K562 (cell line): ENCODE measurements at regions not wholly inside any gene's neighbourhood (a gene's known extent, or its start where the extent isn't known, plus 50 kb on each side); places are given as distances from the start of the nearest gene placed in this dataset.

Experiments used
- ATAC-seq: fragments of 200-7000 bp; cut with Tn5 transposase; 3 replicates; pipeline ENCODE4 v1.9.1; 2020; ENCODE audit warnings: moderate library complexity
- BruUV-seq: library from RNA; stranded (reverse); fragments of 400-500 nt; replicated peaks from 2 replicates; lab custom pipeline; 2021; lab: Mats Ljungman, UMichigan
- CTCF ChIA-PET: fragments of 300-600 bp; formaldehyde crosslinking; extraction: SDS; loops from one replicate; lab custom pipeline; 2021; ENCODE audit warnings: low intra/inter-chr PET ratio; lab: Yijun Ruan, JAX
- POLR2A ChIA-PET: fragments of 300-600, 350-650 bp; sonication (Branson Sonifier 250); formaldehyde crosslinking; extraction: SDS; loops from one replicate; lab custom pipeline; 2021; ENCODE audit warnings: antibody characterized with exemption, inconsistent platforms; lab: Yijun Ruan, JAX
- DNase-seq, 4 experiments: peaks; one replicate each; pipeline versions ENCODE4 v3.0.0 to v3.0.0-alpha.2; 2011 to 2018; ENCODE audit warnings: low spot score in 3 of 4, mixed read lengths in 3 of 4; ENCODE audit errors: extremely low read depth in 1 of 4
- FAIRE-seq: peaks from 2 replicates; lab custom pipeline; 2011; peaks lifted over from hg19 to GRCh38; lab: Jason Lieb, UNC
- H2AFZ ChIP-seq: 2 replicates; pipeline ENCODE4 v1.6.0; 2011; ENCODE audit warnings: low read depth, low read length, control low read depth, inconsistent platforms
- H3K27ac ChIP-seq: fragments of 200-600 bp; 3 replicates; pipeline ENCODE4 v1.8.0; 2011; ENCODE audit warnings: low read depth, mild to moderate bottlenecking, control low read depth, inconsistent platforms, low read length, moderate library complexity, mixed read lengths; ENCODE audit errors: extremely low read depth
- H3K27me3 ChIP-seq, 2 experiments: fragments of 300-600 bp in 1 of 2; 2 replicates in 1 of 2; 3 replicates in 1 of 2; pipeline versions ENCODE4 v1.6.0 to v1.8.0; 2011; ENCODE audit warnings: inconsistent platforms in 2 of 2, low read length in 2 of 2, mild to moderate bottlenecking in 1 of 2, mixed read lengths in 1 of 2, moderate library complexity in 1 of 2; ENCODE audit not compliant: control insufficient read depth in 2 of 2, insufficient read depth in 2 of 2
- H3K36me3 ChIP-seq: fragments of 300-600 bp; 3 replicates; pipeline ENCODE4 v1.8.0; 2011; ENCODE audit warnings: mild to moderate bottlenecking, low read length, inconsistent platforms; ENCODE audit not compliant: control insufficient read depth, insufficient read depth
- H3K4me1 ChIP-seq, 2 experiments: fragments of 200-600 bp in 1 of 2; replicated peaks in 1 of 2; 2 replicates in 1 of 2; 3 replicates in 1 of 2; pipeline versions ENCODE4 v1.5.1 to v1.8.0; 2011; ENCODE audit warnings: inconsistent platforms in 2 of 2, low read length in 2 of 2, mild to moderate bottlenecking in 1 of 2, mixed read lengths in 1 of 2, moderate library complexity in 1 of 2; ENCODE audit not compliant: control insufficient read depth in 2 of 2, insufficient read depth in 2 of 2
- H3K4me2 ChIP-seq: 2 replicates; pipeline ENCODE4 v1.6.1; 2011; ENCODE audit warnings: low read length, control low read depth, inconsistent platforms, mixed read lengths; ENCODE audit not compliant: insufficient read depth
- H3K4me3 ChIP-seq: fragments of 200-600 bp; sonication (generic), shearing (Covaris generic); 2 replicates; pipeline ENCODE4 v1.5.1; 2016; ENCODE audit warnings: control low read depth, inconsistent platforms
- H3K79me2 ChIP-seq: fragments of 200-600 bp; 3 replicates; pipeline ENCODE4 v1.8.0; 2011; ENCODE audit warnings: low read length, inconsistent platforms; ENCODE audit not compliant: control insufficient read depth, insufficient read depth
- H3K9ac ChIP-seq, 2 experiments: 2 replicates each; pipeline versions ENCODE4 v1.6.0 to v1.6.1; 2011; ENCODE audit warnings: low read depth in 2 of 2, low read length in 2 of 2, control low read depth in 1 of 2, inconsistent platforms in 1 of 2, mild to moderate bottlenecking in 1 of 2, mixed read lengths in 1 of 2; ENCODE audit not compliant: insufficient read depth in 1 of 2
- H3K9me1 ChIP-seq: one replicate; pipeline ENCODE4 v1.6.0; 2011; ENCODE audit warnings: inconsistent platforms, mild to moderate bottlenecking, low read length, moderate library complexity; ENCODE audit not compliant: control insufficient read depth, insufficient read depth
- H3K9me3 ChIP-seq: replicated peaks from 2 replicates; pipeline ENCODE4 v1.5.1; 2011; ENCODE audit warnings: low read depth, low read length, inconsistent platforms; ENCODE audit not compliant: control insufficient read depth, insufficient read depth
- H4K20me1 ChIP-seq: replicated peaks from 2 replicates; pipeline ENCODE4 v1.6.1; 2011; ENCODE audit warnings: low read length, inconsistent platforms, mixed read lengths; ENCODE audit not compliant: control insufficient read depth, insufficient read depth
- BDP1 ChIP-seq: IDR thresholded peaks from 3 replicates; pipeline ENCODE4 v1.6.1; 2011; ENCODE audit not compliant: insufficient read length, insufficient read depth
- BRD4 ChIP-seq: fragments of 200-600 bp; sonication (generic); IDR thresholded peaks from 2 replicates; pipeline ENCODE4 v1.6.1; 2017; ENCODE audit warnings: inconsistent platforms
- CBX3 ChIP-seq, 2 experiments: IDR thresholded peaks; 1 replicate in 1 of 2; 2 replicates in 1 of 2; pipeline ENCODE4 v1.6.1; 2012; ENCODE audit warnings: inconsistent platforms in 2 of 2, low read length in 2 of 2, borderline replicate concordance in 1 of 2, control low read depth in 1 of 2
- HSF4 ChIP-seq: fragments of 250-450 bp; sonication (Bioruptor Pico); IDR thresholded peaks from 2 replicates; pipeline ENCODE4 v2.1.2; 2022; ENCODE audit warnings: mild to moderate bottlenecking, moderate library complexity, borderline replicate concordance
- KLF16 ChIP-seq: IDR thresholded peaks from 2 replicates; pipeline ENCODE4 v1.6.1; 2016; ENCODE audit warnings: antibody characterized with exemption
- NFE2L1 ChIP-seq: fragments of 450-650 bp; IDR thresholded peaks from 2 replicates; pipeline ENCODE4 v1.6.1; 2016; ENCODE audit warnings: missing genetic modification characterization, low read depth, mild to moderate bottlenecking, missing compliant biosample characterization, moderate library complexity, borderline replicate concordance
- PHF21A ChIP-seq: fragments of 450-650 bp; IDR thresholded peaks from 2 replicates; pipeline ENCODE4 v1.6.1; 2017; ENCODE audit warnings: low read depth, borderline replicate concordance
- POLR2B ChIP-seq: fragments of 450-650 bp; IDR thresholded peaks from 2 replicates; pipeline ENCODE4 v1.6.1; 2018; ENCODE audit warnings: low read depth; ENCODE audit not compliant: partially characterized antibody
- RBM39 ChIP-seq: fragments of 200-400 bp; formaldehyde crosslinking; optimal IDR thresholded peaks from 2 replicates; pipeline ENCODE3; 2018; ENCODE audit warnings: low read depth, low read length
- TSC22D4 ChIP-seq: fragments of 450-650 bp; IDR thresholded peaks from 2 replicates; pipeline ENCODE4 v1.6.1; 2016; ENCODE audit warnings: missing genetic modification characterization, missing biosample characterization, control low read depth
- ZBTB7A ChIP-seq: IDR thresholded peaks from 2 replicates; pipeline ENCODE4 v1.6.1; 2011; ENCODE audit warnings: low read depth, mild to moderate bottlenecking, low read length, moderate library complexity, borderline replicate concordance; ENCODE audit not compliant: control insufficient read depth
- ZNF3 ChIP-seq: fragments of 250-450 bp; sonication (Bioruptor Pico); IDR thresholded peaks from 2 replicates; pipeline ENCODE4 v1.5.0; 2021; ENCODE audit warnings: mild to moderate bottlenecking, moderate library complexity
- ZNF586 ChIP-seq: fragments of 450-650 bp; formaldehyde crosslinking; conservative IDR thresholded peaks from 2 replicates; pipeline ENCODE4 v1.4.0; 2020; ENCODE audit warnings: mild to moderate bottlenecking, moderate library complexity
- ZNF695 ChIP-seq: fragments of 450-650 bp; formaldehyde crosslinking; IDR thresholded peaks from 2 replicates; pipeline ENCODE4 v1.4.0; 2020; ENCODE audit warnings: mild to moderate bottlenecking, moderate library complexity
- WGBS: fragments of 100-300 bp; shearing (Covaris generic); methylation state at CpG from one replicate; pipeline ENCODE4 v1.1.6; 2016; ENCODE audit warnings: low coverage, mixed read lengths; ENCODE audit not compliant: insufficient coverage; ENCODE audit errors: missing lambda C conversion rate; 5-methylcytosine and 5-hydroxymethylcytosine counted together
- in situ Hi-C: fragments of 300-500 bp; cut with MboI; formaldehyde crosslinking; loops from 4 replicates; pipeline ENCODE4 v1.15.0; 2018; ENCODE audit warnings: inconsistent platforms, mixed read lengths
- intact Hi-C: fragments of 100-400 bp; cut with micrococcal nuclease; formaldehyde crosslinking; loops from 2 replicates; pipeline ENCODE4 v1.14.2; 2022
- TF ChIP-seq, protein P1 (sequence below): fragments of 450-650 bp; formaldehyde crosslinking; IDR thresholded peaks from 2 replicates; pipeline ENCODE4 v1.4.0; 2020; ENCODE audit warnings: mild to moderate bottlenecking

DNA sequence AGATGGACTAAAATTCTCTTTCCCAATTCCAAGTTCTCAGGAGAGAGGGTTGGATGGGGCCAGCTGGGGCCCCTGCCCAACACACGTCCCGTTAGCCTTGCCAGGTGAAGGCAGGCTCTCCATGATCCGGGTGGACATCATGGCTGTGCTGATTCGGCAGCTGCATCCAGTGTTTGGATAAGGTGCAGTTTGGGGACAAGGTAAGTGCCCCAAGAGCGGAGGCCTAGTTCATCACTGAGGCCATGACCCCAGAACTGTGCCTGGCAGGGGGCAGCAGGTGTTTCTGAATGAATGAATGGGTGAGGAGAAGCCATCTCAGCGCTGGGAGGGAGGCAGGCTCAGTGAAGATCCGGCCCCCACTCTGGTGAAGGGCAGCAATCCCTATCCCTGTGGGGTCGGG is 520.4 kb downstream of the TBC1D22A start (continued):
- no peak for TF ChIP-seq NFE2L1 (tag)
- TF ChIP-seq ZBTB7A, result no peak

DNA sequence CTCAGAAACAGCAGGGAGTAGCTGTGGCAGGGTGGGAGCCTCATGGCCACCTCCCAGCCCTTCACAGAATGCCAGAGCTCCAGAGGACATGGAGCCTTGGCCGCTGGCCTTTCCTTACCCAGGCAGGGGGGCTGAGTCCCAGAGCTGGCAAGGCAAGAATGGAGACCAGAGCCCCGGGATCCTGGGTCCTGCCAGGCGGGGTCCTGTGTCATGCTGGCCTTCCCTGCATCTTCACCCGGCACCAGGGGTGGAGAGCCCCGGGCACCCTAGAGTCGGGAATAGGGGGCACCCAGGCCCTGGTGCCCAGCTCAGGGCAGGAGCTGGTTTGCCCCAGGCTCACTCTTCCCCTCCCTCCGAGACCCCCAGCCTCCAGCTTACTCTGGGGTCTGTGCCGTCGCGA is 519.9 kb downstream of the TBC1D22A start:
- Histone ChIP-seq H3K9me3 (no peaks in the 10 kb centered on the region), H2AFZ (no peak overlapping the region), H3K4me3 (no peak overlapping the region), H3K27ac (no peak overlapping the region), H3K79me2 (no peaks in the 10 kb centered on the region), H4K20me1 (no peaks in the 10 kb centered on the region; the same call in 1 of the 2 replicates), H3K4me2 (no peak overlapping the region), H3K9me1 (no peaks in the 10 kb centered on the region), H3K27me3 (peaks cover 4 to 60% of the 10 kb centered on the region in 2 experiments; a peak in 4 of 5 replicates), H3K9ac (no peak overlapping the region), H3K4me1 (no peaks in the 10 kb centered on the region), H3K36me3 (no peaks in the 10 kb centered on the region)
- no peak for ATAC-seq
- FAIRE-seq, result no peak
- ChIA-PET POLR2A (interaction anchor here (1.2 kb wide), 1 partner anchor 12 kb away, joined by 3 read pairs; no protein-coding TSS in a partner anchor), CTCF (no interaction called here)
- 2% methylated on average over 6 of the region's 10 CpGs for WGBS
- BruUV-seq, result no TSS peak
- TF ChIP-seq CBX3 (IDR thresholded peaks at IDR 0.05; ENCODE audit: borderline replicate concordance in 1 of 2, low read length in 2 of 2) (no peak), TSC22D4 (tag) (no peak), BDP1 (no peak), BRD4 (no peak), ZNF586 (no peak), ZNF3 (CRISPR knock-in tag) (no peak), ZNF695 (CRISPR knock-in tag) (no peak), HSF4 (no peak), POLR2B (no peak), KLF16 (no peak), PHF21A (no peak), RBM39 (no peak)
- TF ChIP-seq, protein P1, sequence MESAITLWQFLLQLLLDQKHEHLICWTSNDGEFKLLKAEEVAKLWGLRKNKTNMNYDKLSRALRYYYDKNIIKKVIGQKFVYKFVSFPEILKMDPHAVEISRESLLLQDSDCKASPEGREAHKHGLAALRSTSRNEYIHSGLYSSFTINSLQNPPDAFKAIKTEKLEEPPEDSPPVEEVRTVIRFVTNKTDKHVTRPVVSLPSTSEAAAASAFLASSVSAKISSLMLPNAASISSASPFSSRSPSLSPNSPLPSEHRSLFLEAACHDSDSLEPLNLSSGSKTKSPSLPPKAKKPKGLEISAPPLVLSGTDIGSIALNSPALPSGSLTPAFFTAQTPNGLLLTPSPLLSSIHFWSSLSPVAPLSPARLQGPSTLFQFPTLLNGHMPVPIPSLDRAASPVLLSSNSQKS, result no peak
- intact Hi-C loops, result no loop called here
- in situ Hi-C loops, result no loop called here
- no peak for DNase-seq
